KMS-11 (cell line): ENCODE measurements at regions not wholly inside any gene's neighbourhood (a gene's known extent, or its start where the extent isn't known, plus 50 kb on each side); places are given as distances from the start of the nearest gene placed in this dataset.

ENCODE experiments used
- H2AFZ ChIP-seq: fragments of 200-600 bp; sonication (generic); 2 replicates; pipeline ENCODE4 v1.6.1; 2016; ENCODE audit warnings: antibody characterized with exemption, mixed run types, low read depth
- H3K27ac ChIP-seq: fragments of 200-600 bp; sonication (generic); 2 replicates; pipeline ENCODE4 v1.6.1; 2016; ENCODE audit warnings: mild to moderate bottlenecking, mixed run types
- H3K27me3 ChIP-seq: fragments of 200-600 bp; sonication (generic); 2 replicates; pipeline ENCODE4 v1.6.1; 2017; ENCODE audit warnings: mild to moderate bottlenecking, low read depth, mixed run types, moderate library complexity; ENCODE audit not compliant: insufficient read depth
- H3K36me3 ChIP-seq: fragments of 200-600 bp; sonication (generic); 2 replicates; pipeline ENCODE4 v1.6.1; 2017; ENCODE audit warnings: mild to moderate bottlenecking, mixed run types; ENCODE audit not compliant: insufficient read depth
- H3K4me1 ChIP-seq: fragments of 200-600 bp; sonication (generic); 2 replicates; pipeline ENCODE4 v1.6.1; 2016; ENCODE audit warnings: mild to moderate bottlenecking, low read depth, mixed run types; ENCODE audit not compliant: poor library complexity, severe bottlenecking
- H3K4me2 ChIP-seq: fragments of 200-600 bp; sonication (generic); 2 replicates; pipeline ENCODE4 v1.7.0; 2016; ENCODE audit warnings: mild to moderate bottlenecking, mixed run types
- H3K4me3 ChIP-seq: fragments of 200-600 bp; sonication (generic); IDR thresholded peaks from 2 replicates; pipeline ENCODE4 v1.6.1; 2017; ENCODE audit warnings: low read depth, low read length, mixed read lengths; ENCODE audit not compliant: insufficient read depth
- H3K79me2 ChIP-seq: fragments of 200-600 bp; sonication (generic); 2 replicates; pipeline ENCODE4 v1.6.1; 2016; ENCODE audit warnings: low read depth, mixed run types; ENCODE audit not compliant: insufficient read depth
- H3K9ac ChIP-seq: fragments of 200-600 bp; sonication (generic); 2 replicates; pipeline ENCODE4 v1.6.1; 2016; ENCODE audit warnings: mild to moderate bottlenecking, mixed run types
- H4K20me1 ChIP-seq: fragments of 200-600 bp; sonication (generic); 2 replicates; pipeline ENCODE4 v1.6.1; 2016; ENCODE audit warnings: mild to moderate bottlenecking, mixed run types; ENCODE audit not compliant: insufficient read depth
- CTCF ChIP-seq: fragments of 200-600 bp; sonication (generic); conservative IDR thresholded peaks from 2 replicates; pipeline ENCODE4 v1.6.1; 2017; ENCODE audit warnings: low read depth, mild to moderate bottlenecking, antibody characterized with exemption, low read length, moderate library complexity, mixed read lengths

- Histone ChIP-seq H4K20me1 (no peaks in the 10 kb centered on the region), H3K36me3 (no peaks in the 10 kb centered on the region), H3K27me3 (no peaks in the 10 kb centered on the region), H3K4me1 (no peaks in the 10 kb centered on the region), H2AFZ (no peak overlapping the region), H3K79me2 (no peaks in the 10 kb centered on the region), H3K4me3 (no peak overlapping the region), H3K27ac (no peak overlapping the region), H3K9ac (no peak overlapping the region), H3K4me2 (no peak overlapping the region)
- no peak for TF ChIP-seq CTCF
Observed at GRCh38 chr13:76621705-76622104, 264.5 kb downstream of the KCTD12 start.

GRCh38 chr13:76620036-76620435 lies 266.2 kb downstream of the KCTD12 start:
- Histone ChIP-seq H3K36me3 (no peaks in the 10 kb centered on the region), H3K4me2 (no peak overlapping the region), H3K9ac (no peak overlapping the region), H3K79me2 (no peaks in the 10 kb centered on the region), H3K4me1 (no peaks in the 10 kb centered on the region), H3K4me3 (no peak overlapping the region), H2AFZ (no peak overlapping the region), H3K27me3 (no peaks in the 10 kb centered on the region), H4K20me1 (no peaks in the 10 kb centered on the region), H3K27ac (no peak overlapping the region)
- TF ChIP-seq CTCF = no peak

GRCh38 chr13:76619631-76620030 lies 266.6 kb downstream of the KCTD12 start:
- H3K27ac ChIP-seq = no peak overlapping the region
- H4K20me1 ChIP-seq = no peaks in the 10 kb centered on the region
- no peak overlapping the region for H3K9ac ChIP-seq
- no peaks in the 10 kb centered on the region for H3K4me1 ChIP-seq
- no peak for TF ChIP-seq CTCF
- H3K4me3 ChIP-seq = no peak overlapping the region
- H3K27me3 ChIP-seq = no peaks in the 10 kb centered on the region
- H3K79me2 ChIP-seq = no peaks in the 10 kb centered on the region
- H2AFZ ChIP-seq = no peak overlapping the region
- no peak overlapping the region for H3K4me2 ChIP-seq
- no peaks in the 10 kb centered on the region for H3K36me3 ChIP-seq

- no peak overlapping the region for H3K4me2 ChIP-seq
- no peaks in the 10 kb centered on the region for H3K4me1 ChIP-seq
- no peak for TF ChIP-seq CTCF
- no peak overlapping the region for H3K9ac ChIP-seq
- no peaks in the 10 kb centered on the region for H3K27me3 ChIP-seq
- H2AFZ ChIP-seq = no peak overlapping the region
- H3K36me3 ChIP-seq = no peaks in the 10 kb centered on the region
- no peak overlapping the region for H3K4me3 ChIP-seq
- no peaks in the 10 kb centered on the region for H3K79me2 ChIP-seq
- no peaks in the 10 kb centered on the region for H4K20me1 ChIP-seq
- no peak overlapping the region for H3K27ac ChIP-seq
Observed at GRCh38 chr13:76610819-76611415, 275.3 kb downstream of the KCTD12 start.
